GM21367 (cell line): ENCODE measurements at regions not wholly inside any gene's neighbourhood (a gene's known extent, or its start where the extent isn't known, plus 50 kb on each side); places are given as distances from the start of the nearest gene placed in this dataset.

Source experiments
- ATAC-seq: cut with Tn5 transposase; IDR thresholded peaks from one replicate; pipeline ENCODE4 v1.9.1; 2021; ENCODE audit not compliant: unreplicated experiment

GRCh38 chr7:136549756-136550155 lies 318.7 kb upstream of the CHRM2 start:
- ATAC-seq: no peak

- ATAC-seq: no peak
Measured at GRCh38 chr7:136533732-136534131, 334.7 kb upstream of the CHRM2 start.

- no peak for ATAC-seq
Measured at GRCh38 chr7:136530831-136531230, 337.6 kb upstream of the CHRM2 start.

- ATAC-seq: no peak
Measured at GRCh38 chr7:136528329-136528728, 340.1 kb upstream of the CHRM2 start.

GRCh38 chr7:136527554-136527953 lies 340.9 kb upstream of the CHRM2 start:
- ATAC-seq: no peak

- no peak for ATAC-seq
Measured at GRCh38 chr7:136526408-136527105, 341.9 kb upstream of the CHRM2 start.

GRCh38 chr7:136523571-136523970 lies 344.9 kb upstream of the CHRM2 start:
- no peak for ATAC-seq

GRCh38 chr7:136517971-136518370 lies 350.5 kb upstream of the CHRM2 start:
- no peak for ATAC-seq

- ATAC-seq: no peak
Measured at GRCh38 chr7:136514776-136515175, 353.7 kb upstream of the CHRM2 start.

- no peak for ATAC-seq
Measured at GRCh38 chr7:136513744-136514143, 354.7 kb upstream of the CHRM2 start.

- ATAC-seq: no peak
Measured at GRCh38 chr7:136509466-136509865, 359.0 kb upstream of the CHRM2 start.

GRCh38 chr7:136502162-136502561 lies 366.3 kb upstream of the CHRM2 start:
- ATAC-seq: no peak

- ATAC-seq: no peak
Measured at GRCh38 chr7:136501151-136501550, 367.3 kb upstream of the CHRM2 start.

- ATAC-seq: no peak
Measured at GRCh38 chr7:136496551-136496950, 371.9 kb upstream of the CHRM2 start.

- ATAC-seq: no peak
Measured at GRCh38 chr7:136495081-136495480, 373.4 kb upstream of the CHRM2 start.

GRCh38 chr7:136492366-136492765 lies 376.1 kb upstream of the CHRM2 start:
- no peak for ATAC-seq

GRCh38 chr7:136489808-136490207 lies 378.6 kb upstream of the CHRM2 start:
- no peak for ATAC-seq

- no peak for ATAC-seq
Measured at GRCh38 chr7:136480901-136481300, 387.6 kb upstream of the CHRM2 start.

GRCh38 chr7:136479922-136480321 lies 388.5 kb upstream of the CHRM2 start:
- no peak for ATAC-seq

GRCh38 chr7:136470179-136470578 lies 398.3 kb upstream of the CHRM2 start:
- no peak for ATAC-seq

- ATAC-seq: no peak
Measured at GRCh38 chr7:136452949-136453348, 415.5 kb upstream of the CHRM2 start.

GRCh38 chr7:136446751-136447150 lies 421.7 kb upstream of the CHRM2 start:
- ATAC-seq: no peak

GRCh38 chr7:136441835-136442234 lies 426.6 kb upstream of the CHRM2 start:
- no peak for ATAC-seq
